GM18873 (cell line): ENCODE measurements at regions not wholly inside any gene's neighbourhood (a gene's known extent, or its start where the extent isn't known, plus 50 kb on each side); places are given as distances from the start of the nearest gene placed in this dataset.
"Not testable (repeated sequence)": the region's sequence is repeated elsewhere in the genome, so short reads cannot be mapped to it uniquely, and the experiment has no call there.

ENCODE experiments used
- ATAC-seq: cut with Tn5 transposase; IDR thresholded peaks from one replicate; pipeline ENCODE4 v1.9.1; 2021; ENCODE audit warnings: mild to moderate bottlenecking, moderate library complexity, moderate number of reproducible peaks; ENCODE audit not compliant: unreplicated experiment, low FRiP score

DNA sequence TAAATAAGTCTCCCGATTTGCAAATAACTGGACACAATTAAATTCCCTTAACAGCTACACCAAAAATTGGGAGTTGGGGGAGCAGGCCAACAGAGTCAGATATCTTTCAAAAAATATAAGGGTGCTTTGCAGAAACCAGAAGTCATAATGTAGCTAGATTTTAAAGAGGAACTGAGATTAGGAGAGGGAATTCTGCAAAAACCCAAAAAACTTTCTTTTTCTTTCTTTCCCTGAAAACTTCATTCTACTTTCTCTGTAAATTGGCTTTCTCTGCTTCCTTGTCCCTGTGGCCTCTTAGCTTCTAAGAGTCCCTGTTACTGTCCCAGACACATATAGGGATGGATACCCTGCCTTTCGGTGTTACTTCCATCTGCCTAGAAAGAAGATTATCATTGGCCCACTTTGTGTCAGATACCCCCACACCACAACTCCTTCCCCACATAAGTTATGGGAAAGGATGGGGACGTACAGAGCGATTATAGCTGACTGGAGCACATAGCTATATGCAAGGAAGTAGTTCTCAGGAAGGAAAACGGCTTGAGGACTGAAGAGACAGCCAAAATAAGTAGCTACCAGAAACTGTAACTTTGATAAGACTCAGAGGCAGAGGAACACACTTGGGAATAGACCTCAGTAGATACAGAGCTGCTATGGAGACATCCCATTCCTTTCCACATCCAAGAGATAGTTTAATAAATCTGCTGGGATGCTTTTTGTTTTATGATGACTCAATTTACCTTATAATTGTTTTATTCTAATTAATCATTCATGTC is 129.1 kb upstream of the TGFBR2 start:
- no peak for ATAC-seq

DNA sequence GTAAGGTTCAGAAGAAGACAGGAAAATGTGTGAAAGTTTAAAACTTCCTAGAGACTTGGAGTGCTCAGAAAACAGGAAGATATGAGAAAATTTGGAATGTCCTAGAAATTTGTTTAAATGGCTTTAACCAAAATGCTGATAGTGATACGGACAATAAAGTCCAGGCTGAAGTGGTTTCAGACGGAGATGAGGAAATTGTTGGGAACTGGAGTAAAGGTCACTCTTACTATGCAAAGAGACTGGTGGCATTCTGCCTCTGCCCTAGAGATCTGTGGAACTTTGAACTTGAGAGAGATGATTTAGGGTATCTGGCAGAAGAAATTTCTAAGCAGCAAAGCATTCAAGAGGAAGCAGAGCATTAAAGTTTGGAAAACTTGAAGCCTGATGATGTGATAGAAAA is 126.7 kb upstream of the TGFBR2 start:
- not testable (repeated sequence) for ATAC-seq

DNA sequence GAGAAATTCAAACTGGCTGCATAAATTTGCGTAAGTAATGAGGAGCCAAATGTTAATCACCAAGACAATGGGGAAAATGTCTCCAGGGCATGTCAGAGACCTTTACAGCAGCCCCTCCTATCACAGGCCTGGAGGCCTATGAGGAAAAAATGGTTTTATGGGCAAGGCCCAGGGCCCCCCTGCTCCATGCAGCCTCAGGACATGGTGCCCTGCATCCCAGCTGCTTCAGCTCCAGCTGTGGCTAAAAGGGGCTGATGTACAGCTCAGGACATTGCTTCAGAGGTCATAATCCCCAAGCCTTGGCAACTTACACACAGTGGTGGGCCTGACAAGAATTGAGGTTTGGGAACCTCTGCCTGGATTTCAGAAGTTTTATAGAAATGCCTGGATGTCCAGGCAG is 126.2 kb upstream of the TGFBR2 start:
- ATAC-seq, result not testable (repeated sequence)

DNA sequence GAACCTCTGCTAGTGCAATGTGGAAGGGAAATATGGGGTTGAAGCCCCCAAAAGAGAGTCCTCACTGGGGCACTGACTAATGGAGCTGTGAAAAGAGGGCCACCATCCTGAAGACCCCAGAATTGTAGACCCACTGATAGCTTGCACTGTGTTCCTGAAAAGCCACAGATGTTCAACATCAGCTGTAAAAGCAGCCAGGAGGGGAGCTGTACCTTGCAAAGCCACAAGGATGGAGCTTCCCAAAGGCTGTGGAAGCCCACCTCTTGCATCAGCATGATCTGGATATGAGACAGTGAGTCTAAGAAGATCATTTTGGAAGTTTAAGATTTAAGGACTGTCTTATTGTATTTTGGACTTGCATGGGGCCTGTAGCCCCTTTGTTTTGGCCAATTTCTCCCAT is 125.8 kb upstream of the TGFBR2 start:
- ATAC-seq, result no peak

DNA sequence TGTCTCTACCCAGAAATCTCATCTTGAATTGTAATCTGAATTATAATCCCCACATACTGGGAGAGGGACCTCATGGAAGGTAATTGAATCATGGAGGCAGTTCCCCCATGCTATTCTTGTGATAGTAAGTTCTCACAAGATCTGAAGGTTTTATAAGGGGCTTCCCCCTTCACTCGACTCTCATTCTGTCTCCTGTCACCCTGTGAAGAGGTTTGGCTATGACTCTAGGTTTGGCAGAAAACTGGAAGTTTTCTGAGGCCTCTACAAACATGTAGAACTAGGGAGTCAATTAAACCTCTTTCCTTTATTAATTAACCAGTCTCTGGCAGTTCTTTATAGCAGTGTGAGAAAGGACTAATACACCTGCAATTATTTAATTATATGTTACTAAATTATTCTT is 125.2 kb upstream of the TGFBR2 start:
- ATAC-seq, result no peak

DNA sequence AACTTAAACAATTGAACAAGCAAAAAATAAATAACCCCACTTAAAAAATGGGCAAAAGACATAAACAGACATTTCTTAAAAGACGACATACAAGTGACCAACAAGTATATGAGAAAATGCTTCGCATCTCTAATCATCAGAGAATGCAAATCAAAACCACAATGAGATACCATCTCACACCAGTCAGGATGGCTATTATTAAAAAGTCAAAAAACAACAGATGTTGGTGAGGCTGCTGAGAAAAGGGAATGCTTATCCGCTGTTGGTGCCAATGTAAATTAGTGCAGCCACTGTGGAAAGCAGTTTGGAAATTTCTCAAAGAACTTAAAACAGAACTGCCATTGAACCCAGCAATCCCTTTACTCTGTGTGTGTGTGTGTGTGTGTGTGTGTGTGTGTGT is 122.2 kb upstream of the TGFBR2 start:
- not testable (repeated sequence) for ATAC-seq

DNA sequence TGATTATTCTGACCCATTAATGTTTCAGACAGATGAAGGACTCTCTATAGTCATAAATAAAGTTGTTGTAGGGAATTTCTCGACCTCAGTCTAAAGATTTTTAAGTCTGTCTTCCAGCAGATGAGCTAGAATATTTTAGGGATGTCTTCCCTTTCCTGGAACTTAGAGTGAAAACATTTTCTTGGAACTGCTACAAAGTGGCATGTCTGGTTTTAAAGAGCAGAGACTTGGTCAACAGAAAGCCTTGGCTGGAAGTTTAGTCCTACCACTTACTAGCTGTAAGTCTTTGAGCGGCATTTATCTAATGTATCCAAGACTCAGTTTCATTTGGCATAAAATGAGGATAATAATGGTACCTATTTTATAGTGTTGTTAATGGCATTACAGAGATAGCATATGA is 120.0 kb upstream of the TGFBR2 start:
- ATAC-seq, result no peak

DNA sequence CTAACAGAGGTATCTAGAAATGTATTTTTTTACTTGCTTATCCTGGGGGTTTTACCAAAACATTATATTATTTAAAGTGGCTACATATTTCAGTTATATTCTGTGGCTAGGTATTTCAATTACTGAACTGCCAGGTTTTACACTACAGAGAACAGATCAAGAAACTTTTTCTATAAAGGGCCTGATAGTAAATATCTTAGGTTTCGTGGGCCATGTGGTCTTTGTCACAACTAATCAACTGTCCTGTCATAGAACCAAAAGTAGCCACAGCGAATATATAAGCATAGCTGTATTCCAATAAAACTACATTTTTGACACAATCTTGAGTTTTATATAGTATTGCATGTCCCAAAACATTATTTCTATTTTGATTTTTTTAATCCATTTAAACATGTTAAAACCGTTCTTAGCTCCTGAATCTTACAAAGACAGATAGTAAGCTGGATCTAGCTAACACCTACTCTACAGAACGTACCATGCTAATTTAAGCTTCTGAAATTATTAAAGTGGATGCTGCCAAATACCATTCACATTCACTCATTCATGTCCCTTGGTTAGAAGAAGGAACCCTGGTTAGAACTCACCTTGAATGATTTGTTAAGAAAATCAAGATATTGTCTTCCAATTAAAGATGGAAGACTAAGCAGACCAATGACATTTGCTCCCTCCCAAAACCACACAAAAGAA is 118.2 kb upstream of the TGFBR2 start:
- ATAC-seq, result no peak

DNA sequence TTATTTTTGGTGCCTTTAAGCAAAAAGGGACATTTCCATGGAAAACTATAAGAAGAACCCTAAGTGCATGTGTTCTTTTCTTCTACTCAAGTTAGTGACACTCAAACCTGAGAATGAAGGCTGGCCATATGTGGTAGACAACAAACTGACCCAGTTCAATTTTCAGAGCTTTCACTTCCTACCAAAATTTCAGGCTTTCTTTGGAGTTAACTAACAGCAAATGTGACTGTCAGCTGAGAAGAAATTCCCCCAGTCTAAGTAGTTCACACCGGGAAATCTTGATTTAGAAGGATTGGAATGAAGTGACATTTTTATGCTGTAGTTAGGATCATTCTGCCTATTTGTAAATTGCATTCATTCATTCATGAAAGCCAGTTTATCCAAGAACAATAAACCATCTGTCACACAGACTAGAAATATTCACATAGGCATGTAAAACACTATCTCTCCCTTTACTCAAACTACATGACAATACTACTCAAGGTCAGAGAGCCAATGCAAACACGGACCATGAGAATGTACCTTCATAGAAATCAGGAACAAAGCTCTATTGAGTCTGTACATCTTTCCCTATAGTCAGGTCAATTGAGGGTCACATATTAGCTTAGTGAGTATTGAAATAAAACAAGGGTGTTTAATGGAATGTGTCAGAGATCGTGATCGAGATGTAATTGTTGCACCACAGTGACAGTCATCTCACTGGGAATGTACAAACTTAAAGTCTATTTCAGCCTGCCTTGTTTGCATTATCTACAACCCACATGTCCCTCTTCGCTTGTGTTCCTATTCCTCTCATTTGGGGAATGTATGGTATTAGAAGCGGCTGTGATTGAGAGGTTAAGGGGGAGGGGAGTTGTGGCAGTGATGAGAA is 113.8 kb upstream of the TGFBR2 start:
- ATAC-seq, result no peak

DNA sequence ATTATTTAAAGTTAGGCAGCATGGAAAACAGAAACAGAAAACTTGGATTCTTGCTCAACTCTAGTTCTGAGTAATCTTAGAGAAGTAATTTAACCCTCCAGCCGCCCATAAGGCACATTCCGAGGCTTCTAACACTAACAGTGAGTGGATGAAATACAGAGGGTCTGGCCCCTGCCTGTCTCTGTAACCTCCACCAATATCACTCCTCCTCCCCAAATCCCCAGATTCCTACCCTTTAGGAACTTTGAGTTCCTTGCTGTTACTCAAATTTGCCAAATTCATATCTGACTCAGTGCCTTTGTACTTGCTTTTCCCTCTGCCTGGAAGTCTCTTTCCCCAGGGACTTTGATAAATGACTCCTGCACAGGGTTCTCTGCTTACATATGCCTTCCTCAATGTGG is 112.5 kb upstream of the TGFBR2 start:
- ATAC-seq, result no peak

DNA sequence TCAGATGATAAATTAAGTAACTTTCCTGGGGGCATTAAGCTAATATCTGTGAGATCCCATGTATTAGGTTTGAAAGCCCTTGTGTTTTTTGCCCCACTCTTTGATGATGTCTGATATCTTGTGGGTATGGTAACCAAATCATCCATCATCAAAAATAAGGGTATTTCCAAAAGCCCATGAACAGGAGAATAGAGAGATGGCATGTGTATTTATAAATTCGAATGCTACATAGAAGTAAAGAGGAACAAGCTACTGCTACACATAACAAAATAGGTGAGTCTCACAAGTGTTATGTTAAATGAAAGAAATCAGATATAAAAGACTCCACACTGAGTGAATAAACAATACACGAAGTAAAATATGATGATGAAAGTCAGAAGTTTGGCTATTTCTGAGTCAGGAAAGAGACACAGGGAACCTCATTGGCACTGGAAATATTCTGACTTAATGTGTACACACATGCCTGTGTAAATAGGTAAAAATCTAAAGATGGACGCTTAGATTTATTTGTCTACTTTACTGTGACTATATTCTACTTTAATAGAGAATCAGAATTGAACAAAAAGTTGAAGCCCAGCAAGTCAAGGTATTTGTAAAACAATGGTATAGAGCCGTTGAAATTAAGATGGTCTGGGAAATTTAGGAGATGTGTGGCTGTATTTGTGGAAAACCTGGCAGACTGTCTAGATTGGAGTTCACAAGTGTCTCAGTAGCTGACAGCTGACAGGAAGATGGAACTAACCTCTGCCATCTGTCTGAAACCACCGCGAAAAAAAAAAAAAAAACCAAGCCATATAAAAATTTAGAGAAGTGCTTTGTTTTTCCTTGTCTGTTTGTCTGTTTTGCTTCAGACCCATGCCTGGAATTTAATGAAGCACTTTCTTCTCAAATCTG is 111.0 kb upstream of the TGFBR2 start:
- ATAC-seq, result no peak

DNA sequence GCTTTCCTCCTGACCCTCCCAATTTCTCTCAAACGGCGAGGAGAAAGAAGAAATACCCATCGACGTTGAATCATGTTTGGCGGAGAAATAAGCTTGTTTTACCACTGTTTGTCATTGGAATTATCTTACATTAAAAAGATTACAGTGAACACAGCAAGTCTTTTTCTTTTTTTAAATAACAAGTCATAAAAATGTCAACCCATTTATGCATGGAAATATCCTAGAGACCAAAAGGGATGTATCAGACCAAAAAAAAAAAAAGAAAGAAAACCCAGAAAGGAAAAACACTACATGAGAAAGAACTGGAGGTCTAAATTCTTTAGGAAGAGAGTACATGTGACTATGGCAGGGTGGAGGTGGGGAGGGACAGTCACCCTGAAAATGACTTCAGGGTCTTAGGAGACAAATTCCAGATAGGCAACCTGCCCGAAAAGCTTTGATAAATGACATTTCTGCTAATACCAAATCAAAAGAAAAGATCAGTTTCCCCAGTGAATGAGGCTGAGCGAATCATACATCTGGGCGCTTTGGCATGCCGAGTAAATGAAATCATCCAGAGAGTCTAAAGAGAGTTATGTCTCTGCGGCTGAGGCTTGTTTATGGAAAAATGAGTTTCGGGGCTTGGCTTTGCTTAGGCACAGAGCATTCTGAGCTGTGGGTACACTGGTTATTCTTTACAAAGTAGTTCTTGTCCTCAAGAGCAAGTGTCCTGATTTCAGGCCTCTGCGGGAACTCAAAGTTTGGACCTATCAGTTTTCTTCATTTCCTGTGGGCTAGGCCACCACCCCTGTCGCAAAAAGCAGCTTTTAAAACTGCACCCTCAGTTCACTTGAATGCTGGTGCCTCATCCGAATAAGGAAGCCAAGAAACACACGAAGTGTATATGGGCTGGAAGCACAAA is 110.1 kb upstream of the TGFBR2 start:
- no peak for ATAC-seq

DNA sequence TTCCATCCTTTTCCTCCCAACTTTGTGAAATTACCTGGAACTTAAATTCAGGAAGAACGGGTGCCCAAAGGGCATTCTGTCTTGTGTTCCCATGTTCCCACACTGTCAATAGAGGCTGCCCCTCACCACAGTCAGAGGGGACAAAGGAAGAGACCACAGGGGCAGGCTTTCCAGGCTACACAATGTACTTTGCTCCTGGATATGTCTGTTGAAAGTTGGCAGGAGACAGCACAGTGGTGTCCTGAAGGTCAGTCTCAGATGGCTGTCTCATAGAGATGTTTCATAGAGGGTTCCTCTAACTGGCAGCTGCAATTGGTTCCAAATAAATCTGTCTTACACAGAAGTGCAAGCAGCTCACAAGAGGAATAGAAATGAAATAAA is 107.8 kb upstream of the TGFBR2 start:
- ATAC-seq, result no peak

DNA sequence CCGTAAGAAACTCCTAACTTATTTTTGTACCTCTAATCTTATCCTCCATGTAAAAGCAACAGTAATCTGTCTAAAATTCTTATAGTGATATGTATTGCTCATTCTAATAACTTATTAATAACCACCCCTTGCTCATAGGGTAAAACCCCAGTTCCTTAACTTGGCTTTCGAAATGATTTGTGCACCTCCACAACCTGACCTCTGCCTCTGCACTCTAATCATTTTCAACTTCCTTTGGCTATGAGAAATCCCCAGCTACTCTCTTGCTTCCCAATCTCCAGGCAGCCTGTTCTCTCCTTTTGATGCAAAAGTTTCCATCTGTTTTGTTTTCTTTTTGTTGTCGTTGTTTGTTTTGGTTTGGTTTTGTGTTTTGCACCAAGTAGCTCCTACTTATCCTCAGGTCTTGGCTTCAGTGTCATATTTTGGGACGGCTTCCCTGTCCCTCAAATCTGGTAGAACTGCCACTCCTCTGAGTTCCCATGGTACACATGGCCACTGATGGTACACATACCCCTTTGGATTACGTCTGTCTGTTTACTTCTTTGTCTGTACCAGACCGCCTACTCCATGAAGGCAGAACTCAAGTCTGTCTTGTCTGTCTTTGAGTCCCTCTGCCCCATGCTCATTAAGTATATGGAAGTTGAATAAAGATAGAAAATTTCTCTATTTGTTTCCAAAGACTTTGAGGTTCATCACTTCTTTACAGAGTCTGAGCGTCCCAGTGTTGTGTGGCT is 105.6 kb upstream of the TGFBR2 start:
- ATAC-seq, result peak; percentile 98

DNA sequence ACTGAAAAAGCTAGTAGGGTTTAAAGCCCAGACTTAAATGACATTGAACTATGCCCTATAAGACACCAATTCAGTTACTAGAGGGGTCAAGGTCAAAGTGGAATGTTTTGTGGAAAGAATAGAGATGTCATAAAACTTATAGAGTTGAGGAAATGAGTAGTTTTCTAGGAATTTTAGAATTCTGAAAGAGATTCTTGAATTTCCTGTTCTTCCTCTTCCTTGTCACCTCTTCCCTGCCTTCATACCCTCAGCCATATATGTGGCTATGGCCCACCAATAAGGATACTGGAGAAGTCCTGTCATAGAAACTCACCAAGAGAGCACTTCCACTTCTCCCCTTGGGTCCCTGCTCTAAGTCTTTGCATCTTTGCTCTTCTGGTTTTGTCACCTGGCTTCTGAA is 104.9 kb upstream of the TGFBR2 start:
- no peak for ATAC-seq

DNA sequence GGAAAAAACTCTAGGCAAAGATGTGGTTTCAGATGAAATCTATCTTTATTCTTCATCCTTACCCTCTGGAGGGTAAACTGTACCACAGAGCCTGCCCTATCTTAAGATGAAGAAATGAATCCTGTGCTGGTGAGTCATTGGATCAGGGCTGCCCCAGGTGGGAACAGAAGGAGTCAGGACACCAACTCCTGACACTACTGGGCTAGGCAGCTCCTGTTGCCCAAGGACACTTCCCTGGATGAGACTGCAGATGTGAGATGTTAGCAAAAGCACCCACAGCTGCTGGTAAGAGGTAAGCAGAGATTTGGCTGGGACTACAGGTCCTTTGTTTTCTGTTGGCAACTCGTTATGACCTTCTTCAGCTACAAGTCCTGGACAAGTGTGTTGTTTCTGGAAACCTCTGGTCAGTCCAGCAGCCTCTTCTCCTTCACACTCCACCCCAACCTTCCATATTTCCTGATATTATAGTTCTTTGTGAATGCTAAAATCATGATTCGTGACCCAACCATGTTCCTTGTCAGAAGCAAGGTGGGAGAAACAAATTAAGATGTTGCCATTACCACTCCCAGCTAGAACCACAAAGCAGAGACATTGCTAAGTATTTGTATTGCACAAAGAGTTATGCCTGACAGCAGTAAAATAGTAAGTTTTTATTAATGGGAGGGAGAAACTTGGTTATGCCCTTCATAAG is 104.2 kb upstream of the TGFBR2 start:
- ATAC-seq, result no peak

DNA sequence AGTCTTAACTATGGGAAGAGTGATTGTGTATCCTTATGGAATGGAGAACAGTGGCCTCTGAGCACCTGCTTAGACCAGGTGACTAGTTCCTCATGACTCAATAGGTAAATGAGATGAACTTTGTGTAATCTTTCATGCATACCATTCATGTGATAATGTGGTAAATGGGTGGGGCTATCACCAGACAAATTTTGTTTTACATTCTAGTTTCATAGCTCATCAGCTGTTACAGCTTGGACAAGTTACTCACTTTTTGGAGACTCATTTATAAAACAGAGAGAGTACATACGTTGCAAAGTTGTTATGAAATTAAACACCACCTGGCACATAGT is 103.7 kb upstream of the TGFBR2 start:
- peak; percentile 26 for ATAC-seq

DNA sequence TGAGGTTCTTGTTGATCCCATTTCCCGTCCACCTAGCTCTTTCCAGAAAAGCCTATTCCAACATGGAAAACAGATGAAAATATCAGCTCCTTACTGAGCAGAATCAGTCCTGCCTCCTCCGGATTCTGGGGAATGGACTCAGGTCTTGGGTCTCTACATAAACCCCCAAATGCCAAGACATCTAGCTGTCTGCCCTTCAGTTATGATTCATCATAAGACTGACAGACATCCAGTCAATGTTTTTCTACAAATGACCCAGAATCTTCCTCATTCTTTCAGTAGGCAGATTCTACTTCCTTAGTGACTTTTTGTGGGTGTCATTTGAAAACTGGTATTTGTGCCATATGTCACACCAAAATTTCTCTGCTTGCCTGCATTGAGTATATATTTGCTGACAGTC is 103.0 kb upstream of the TGFBR2 start:
- no peak for ATAC-seq
